AG08396 (cell line): ENCODE measurements at regions not wholly inside any gene's neighbourhood (a gene's known extent, or its start where the extent isn't known, plus 50 kb on each side); places are given as distances from the start of the nearest gene placed in this dataset.

Source experiments
- DNase-seq: peaks from one replicate; pipeline ENCODE4 v3.0.0; 2012; ENCODE audit warnings: low spot score, mixed read lengths

- DNase-seq: no peak
Observed at GRCh38 chr2:136214307-136215200, 96.6 kb upstream of the CXCR4 start.

GRCh38 chr2:136213836-136214235, 95.9 kb upstream of the CXCR4 start:
- no peak for DNase-seq

- DNase-seq: no peak
Observed at GRCh38 chr2:136212426-136213378, 94.8 kb upstream of the CXCR4 start.

- DNase-seq: no peak
Observed at GRCh38 chr2:136211701-136212100, 93.8 kb upstream of the CXCR4 start.

- DNase-seq: no peak
Observed at GRCh38 chr2:136210822-136211221, 92.9 kb upstream of the CXCR4 start.

- DNase-seq: no peak
Observed at GRCh38 chr2:136210455-136210805, 92.5 kb upstream of the CXCR4 start.

GRCh38 chr2:136209561-136210454, 91.9 kb upstream of the CXCR4 start:
- DNase-seq: no peak

- DNase-seq: no peak
Observed at GRCh38 chr2:136208682-136209420, 90.9 kb upstream of the CXCR4 start.

- no peak for DNase-seq
Observed at GRCh38 chr2:136207665-136208064, 89.7 kb upstream of the CXCR4 start.

GRCh38 chr2:136207030-136207623, 89.2 kb upstream of the CXCR4 start:
- no peak for DNase-seq

- no peak for DNase-seq
Observed at GRCh38 chr2:136206613-136207012, 88.7 kb upstream of the CXCR4 start.

- DNase-seq: no peak
Observed at GRCh38 chr2:136205615-136206014, 87.7 kb upstream of the CXCR4 start.

- no peak for DNase-seq
Observed at GRCh38 chr2:136204971-136205370, 87.0 kb upstream of the CXCR4 start.

GRCh38 chr2:136195226-136195625, 77.3 kb upstream of the CXCR4 start:
- no peak for DNase-seq

- no peak for DNase-seq
Observed at GRCh38 chr2:136191041-136191440, 73.1 kb upstream of the CXCR4 start.

GRCh38 chr2:136189221-136189782, 71.4 kb upstream of the CXCR4 start:
- no peak for DNase-seq

- DNase-seq: no peak
Observed at GRCh38 chr2:136188086-136188485, 70.1 kb upstream of the CXCR4 start.

- DNase-seq: no peak
Observed at GRCh38 chr2:136185981-136186776, 68.2 kb upstream of the CXCR4 start.

GRCh38 chr2:136183097-136183496, 65.1 kb upstream of the CXCR4 start:
- DNase-seq: no peak

- DNase-seq: no peak
Observed at GRCh38 chr2:136182315-136182714, 64.4 kb upstream of the CXCR4 start.
